Hepatocyte (in vitro differentiated cells): ENCODE measurements at regions not wholly inside any gene's neighbourhood (a gene's known extent, or its start where the extent isn't known, plus 50 kb on each side); places are given as distances from the start of the nearest gene placed in this dataset.

Experiments used
- DNase-seq: peaks from one replicate; pipeline ENCODE4 v3.0.0-alpha.2; 2016; ENCODE audit warnings: low spot score
- H2AFZ ChIP-seq: fragments of 200-600 bp; sonication (generic); 2 replicates; pipeline ENCODE4 v1.6.0; 2016; ENCODE audit warnings: antibody characterized with exemption, mild to moderate bottlenecking
- H3K27ac ChIP-seq: fragments of 200-600 bp; sonication (generic); 2 replicates; pipeline ENCODE4 v1.5.1; 2016; ENCODE audit warnings: mild to moderate bottlenecking
- H3K27me3 ChIP-seq: fragments of 200-600 bp; sonication (generic); 2 replicates; pipeline ENCODE4 v1.6.1; 2016
- H3K36me3 ChIP-seq: fragments of 200-600 bp; sonication (generic); replicated peaks from 2 replicates; pipeline ENCODE4 v1.5.1; 2016; ENCODE audit warnings: low read depth; ENCODE audit not compliant: insufficient read depth
- H3K4me1 ChIP-seq: fragments of 200-600 bp; sonication (generic); 2 replicates; pipeline ENCODE4 v1.5.1; 2016; ENCODE audit warnings: mild to moderate bottlenecking, moderate library complexity; ENCODE audit not compliant: insufficient read depth
- H3K4me2 ChIP-seq: fragments of 200-600 bp; sonication (generic); 2 replicates; pipeline ENCODE4 v1.6.0; 2016
- H3K4me3 ChIP-seq: fragments of 200-600 bp; sonication (generic); 2 replicates; pipeline ENCODE4 v1.5.1; 2016; ENCODE audit warnings: mild to moderate bottlenecking
- H3K79me2 ChIP-seq: fragments of 200-600 bp; sonication (generic); 2 replicates; pipeline ENCODE4 v1.6.0; 2017; ENCODE audit warnings: mild to moderate bottlenecking
- H3K9me2 ChIP-seq: fragments of 200-600 bp; sonication (generic); replicated peaks from 2 replicates; pipeline ENCODE4 v1.6.0; 2017; ENCODE audit warnings: mild to moderate bottlenecking; ENCODE audit not compliant: insufficient read depth
- H3K9me3 ChIP-seq: fragments of 200-600 bp; sonication (generic); 2 replicates; pipeline ENCODE4 v1.5.1; 2016; ENCODE audit warnings: low read depth, mild to moderate bottlenecking
- H4K20me1 ChIP-seq: fragments of 200-600 bp; sonication (generic); 2 replicates; pipeline ENCODE4 v1.6.0; 2016; ENCODE audit warnings: mild to moderate bottlenecking; ENCODE audit not compliant: insufficient read depth, poor library complexity, severe bottlenecking
- CTCF ChIP-seq: fragments of 200-600 bp; sonication (generic); IDR thresholded peaks from 2 replicates; pipeline ENCODE4 v1.5.1; 2016; ENCODE audit warnings: antibody characterized with exemption, mild to moderate bottlenecking; ENCODE audit not compliant: poor library complexity
- EZH2 ChIP-seq: fragments of 200-600 bp; sonication (generic); IDR thresholded peaks from 2 replicates; pipeline ENCODE4 v1.6.1; 2016; ENCODE audit warnings: antibody characterized with exemption, mild to moderate bottlenecking, borderline replicate concordance
- EZH2phosphoT487 ChIP-seq: fragments of 200-600 bp; sonication (generic); IDR thresholded peaks from one replicate; pipeline ENCODE4 v1.6.1; 2018; ENCODE audit warnings: antibody characterized with exemption, mild to moderate bottlenecking, low read depth, moderate library complexity; ENCODE audit not compliant: unreplicated experiment, severe bottlenecking
- WGBS: methylation state at CpG from one replicate; pipeline ENCODE4 v1.1.6; 2016; ENCODE audit warnings: low lambda C conversion rate; ENCODE audit errors: missing lambda C conversion rate; 5-methylcytosine and 5-hydroxymethylcytosine counted together

GRCh38 chr22:34588871-34589545 lies 476.9 kb upstream of the ISX start:
- H2AFZ ChIP-seq = no peak overlapping the region
- peaks cover 6% of the 10 kb centered on the region for H3K4me1 ChIP-seq
- no peak overlapping the region for H3K4me2 ChIP-seq
- no peak for TF ChIP-seq CTCF
- no peaks in the 10 kb centered on the region for H3K27me3 ChIP-seq
- H3K9me3 ChIP-seq = no peaks in the 10 kb centered on the region
- H3K9me2 ChIP-seq = no peaks in the 10 kb centered on the region
- no peaks in the 10 kb centered on the region for H3K79me2 ChIP-seq
- H3K36me3 ChIP-seq = no peaks in the 10 kb centered on the region
- H3K27ac ChIP-seq = no peak overlapping the region
- WGBS = 91% methylated on average over 21 of the region's 26 CpGs
- DNase-seq = no peak
- H4K20me1 ChIP-seq = no peaks in the 10 kb centered on the region
- no peak overlapping the region for H3K4me3 ChIP-seq

GRCh38 chr22:34592123-34592740 lies 473.7 kb upstream of the ISX start:
- no peaks in the 10 kb centered on the region for H3K9me3 ChIP-seq
- H3K9me2 ChIP-seq = no peaks in the 10 kb centered on the region
- DNase-seq = no peak
- no peak overlapping the region for H3K4me2 ChIP-seq
- H3K4me1 ChIP-seq = peaks cover 6% of the 10 kb centered on the region
- H4K20me1 ChIP-seq = no peaks in the 10 kb centered on the region
- TF ChIP-seq EZH2phosphoT487 = no peak
- no peak for TF ChIP-seq EZH2
- no peak for TF ChIP-seq CTCF
- no peaks in the 10 kb centered on the region for H3K27me3 ChIP-seq
- H3K36me3 ChIP-seq = no peaks in the 10 kb centered on the region
- H2AFZ ChIP-seq = no peak overlapping the region
- no peak overlapping the region for H3K27ac ChIP-seq
- no peaks in the 10 kb centered on the region for H3K79me2 ChIP-seq
- WGBS = 83% methylated on average over 3 of the region's 3 CpGs
- H3K4me3 ChIP-seq = no peak overlapping the region

- DNase-seq = no peak
- TF ChIP-seq CTCF (no peak), EZH2phosphoT487 (no peak), EZH2 (no peak)
- Histone ChIP-seq H3K4me2 (no peak overlapping the region), H3K4me3 (no peak overlapping the region), H3K9me3 (no peaks in the 10 kb centered on the region), H3K27ac (no peak overlapping the region), H3K4me1 (no peaks in the 10 kb centered on the region), H3K36me3 (no peaks in the 10 kb centered on the region), H2AFZ (no peak overlapping the region), H3K27me3 (peaks cover 4% of the 10 kb centered on the region), H3K79me2 (no peaks in the 10 kb centered on the region), H4K20me1 (no peaks in the 10 kb centered on the region), H3K9me2 (no peaks in the 10 kb centered on the region)
- WGBS = 100% methylated on average over 1 of the region's 1 CpG
Observed at GRCh38 chr22:34599567-34599966, 466.4 kb upstream of the ISX start.
